GM21825 (cell line): ENCODE measurements at regions not wholly inside any gene's neighbourhood (a gene's known extent, or its start where the extent isn't known, plus 50 kb on each side); places are given as distances from the start of the nearest gene placed in this dataset.

Experiments
- ATAC-seq: cut with Tn5 transposase; IDR thresholded peaks from one replicate; pipeline ENCODE4 v1.9.1; 2021; ENCODE audit warnings: mild to moderate bottlenecking, moderate library complexity; ENCODE audit not compliant: unreplicated experiment

- no peak for ATAC-seq
These were observed 155.7 kb upstream of the SLITRK1 start for GRCh38 chr13:84038001-84038400.

- no peak for ATAC-seq
These were observed 149.8 kb upstream of the SLITRK1 start for GRCh38 chr13:84032116-84032515.

- ATAC-seq: no peak
These were observed 148.8 kb upstream of the SLITRK1 start for GRCh38 chr13:84031120-84031519.

- no peak for ATAC-seq
These were observed 147.1 kb upstream of the SLITRK1 start for GRCh38 chr13:84029396-84029795.

GRCh38 chr13:84025824-84026223 lies 143.6 kb upstream of the SLITRK1 start:
- ATAC-seq: no peak

GRCh38 chr13:83996415-83996814 lies 114.1 kb upstream of the SLITRK1 start:
- no peak for ATAC-seq

- no peak for ATAC-seq
These were observed 113.7 kb upstream of the SLITRK1 start for GRCh38 chr13:83995930-83996329.

- no peak for ATAC-seq
These were observed 110.5 kb upstream of the SLITRK1 start for GRCh38 chr13:83992566-83993358.

- ATAC-seq: no peak
These were observed 105.1 kb upstream of the SLITRK1 start for GRCh38 chr13:83987394-83987793.

GRCh38 chr13:83984793-83985192 lies 102.5 kb upstream of the SLITRK1 start:
- ATAC-seq: no peak

GRCh38 chr13:83980331-83980730 lies 98.1 kb upstream of the SLITRK1 start:
- no peak for ATAC-seq

- ATAC-seq: no peak
These were observed 93.4 kb upstream of the SLITRK1 start for GRCh38 chr13:83975655-83976165.

- ATAC-seq: no peak
These were observed 76.3 kb upstream of the SLITRK1 start for GRCh38 chr13:83958531-83958930.

GRCh38 chr13:83955011-83955410 lies 72.7 kb upstream of the SLITRK1 start:
- no peak for ATAC-seq

- ATAC-seq: no peak
These were observed 71.6 kb upstream of the SLITRK1 start for GRCh38 chr13:83953916-83954315.

GRCh38 chr13:83950293-83950692 lies 68.0 kb upstream of the SLITRK1 start:
- no peak for ATAC-seq

GRCh38 chr13:83943530-83944279 lies 61.4 kb upstream of the SLITRK1 start:
- no peak for ATAC-seq

- no peak for ATAC-seq
These were observed 59.5 kb upstream of the SLITRK1 start for GRCh38 chr13:83941701-83942335.

GRCh38 chr13:83940742-83941141 lies 58.5 kb upstream of the SLITRK1 start:
- no peak for ATAC-seq

- ATAC-seq: no peak
These were observed 55.3 kb upstream of the SLITRK1 start for GRCh38 chr13:83937579-83937978.

- no peak for ATAC-seq
These were observed 53.3 kb upstream of the SLITRK1 start for GRCh38 chr13:83935566-83935965.
